IMR-90 (cell line): ENCODE measurements at regions not wholly inside any gene's neighbourhood (a gene's known extent, or its start where the extent isn't known, plus 50 kb on each side); places are given as distances from the start of the nearest gene placed in this dataset.

ENCODE experiments used
- ATAC-seq: fragments of 200-7000 bp; cut with Tn5 transposase; 2 replicates; pipeline ENCODE4 v1.9.1; 2020; ENCODE audit warnings: low read depth, mild to moderate bottlenecking, moderate library complexity
- BruUV-seq: library from RNA; stranded (reverse); fragments of 400-500 nt; replicated peaks from 2 replicates; lab custom pipeline; 2021; lab: Mats Ljungman, UMichigan
- CTCF ChIA-PET: fragments of 300-600 bp; formaldehyde crosslinking; extraction: SDS; loops from one replicate; lab custom pipeline; 2021; ENCODE audit warnings: antibody characterized with exemption; lab: Yijun Ruan, JAX
- POLR2A ChIA-PET: fragments of 300-600 bp; sonication (Branson Sonifier 250); formaldehyde crosslinking; loops from one replicate; lab custom pipeline; 2022; ENCODE audit warnings: antibody characterized with exemption; ENCODE audit not compliant: unreplicated experiment; lab: Charles Lee
- DNase-seq: peaks from one replicate; pipeline ENCODE4 v3.0.0; 2013
- H2AFZ ChIP-seq: replicated peaks from 2 replicates; pipeline ENCODE3; 2013; ENCODE audit warnings: low read length, mild to moderate bottlenecking; ENCODE audit not compliant: poor library complexity
- H2AK5ac ChIP-seq: 2 replicates; pipeline ENCODE4 v1.6.1; 2013; ENCODE audit warnings: low read depth, low read length, inconsistent platforms
- H2AK9ac ChIP-seq: replicated peaks from 2 replicates; pipeline ENCODE3; 2013; ENCODE audit warnings: mild to moderate bottlenecking, low read depth, low read length, moderate library complexity; ENCODE audit not compliant: poor library complexity
- H2BK120ac ChIP-seq: 2 replicates; pipeline ENCODE4 v1.6.1; 2013; ENCODE audit warnings: low read depth, low read length, inconsistent platforms
- H2BK15ac ChIP-seq: 3 replicates; pipeline ENCODE4 v1.6.1; 2013; ENCODE audit warnings: low read depth, low read length, inconsistent platforms
- H2BK20ac ChIP-seq: 2 replicates; pipeline ENCODE4 v1.6.1; 2013; ENCODE audit warnings: low read depth, mild to moderate bottlenecking, inconsistent platforms, low read length, moderate library complexity
- H2BK5ac ChIP-seq: 2 replicates; pipeline ENCODE4 v1.6.1; 2013; ENCODE audit warnings: mild to moderate bottlenecking, low read depth, low read length, inconsistent platforms; ENCODE audit not compliant: poor library complexity, severe bottlenecking
- H3K14ac ChIP-seq: replicated peaks from 2 replicates; pipeline ENCODE4 v1.6.1; 2013; ENCODE audit warnings: low read depth, low read length, inconsistent platforms
- H3K18ac ChIP-seq: 2 replicates; pipeline ENCODE4 v1.6.1; 2013; ENCODE audit warnings: low read depth, low read length, control low read depth
- H3K23ac ChIP-seq: 2 replicates; pipeline ENCODE4 v1.6.1; 2013; ENCODE audit warnings: low read depth, low read length, inconsistent platforms
- H3K27ac ChIP-seq: 2 replicates; pipeline ENCODE4 v1.5.1; 2013; ENCODE audit warnings: mild to moderate bottlenecking, control low read depth, low read length; ENCODE audit not compliant: insufficient read depth
- H3K27me3 ChIP-seq: 2 replicates; pipeline ENCODE4 v1.6.1; 2013; ENCODE audit warnings: low read length; ENCODE audit not compliant: control insufficient read depth, insufficient read depth
- H3K36me3 ChIP-seq: 2 replicates; pipeline ENCODE4 v1.6.1; 2013; ENCODE audit warnings: low read length, mixed read lengths; ENCODE audit not compliant: control insufficient read depth, insufficient read depth
- H3K4ac ChIP-seq: 2 replicates; pipeline ENCODE4 v1.6.1; 2013; ENCODE audit warnings: low read depth, low read length, inconsistent platforms
- H3K4me1 ChIP-seq: 2 replicates; pipeline ENCODE4 v1.6.1; 2013; ENCODE audit warnings: low read length, mixed read lengths; ENCODE audit not compliant: control insufficient read depth, insufficient read depth
- H3K4me2 ChIP-seq: 2 replicates; pipeline ENCODE4 v1.6.1; 2013; ENCODE audit warnings: low read depth, mild to moderate bottlenecking, control low read depth, low read length, moderate library complexity
- H3K4me3 ChIP-seq: 2 replicates; pipeline ENCODE4 v1.5.1; 2013; ENCODE audit warnings: low read depth, mild to moderate bottlenecking, control low read depth, low read length, moderate library complexity; ENCODE audit not compliant: insufficient read depth
- H3K56ac ChIP-seq: 2 replicates; pipeline ENCODE4 v1.6.1; 2013; ENCODE audit warnings: low read length, inconsistent platforms; ENCODE audit not compliant: insufficient read depth; ENCODE audit errors: extremely low read depth
- H3K79me1 ChIP-seq, 2 experiments: 2 replicates each; pipeline ENCODE4 v1.6.1; 2013; ENCODE audit warnings: low read length in 2 of 2, inconsistent platforms in 1 of 2, low read depth in 1 of 2
- H3K9ac ChIP-seq: 2 replicates; pipeline ENCODE4 v1.6.1; 2013; ENCODE audit warnings: low read depth, low read length, control low read depth
- H3K9me1 ChIP-seq: 2 replicates; pipeline ENCODE4 v1.6.1; 2013; ENCODE audit warnings: low read length, inconsistent platforms; ENCODE audit not compliant: insufficient read depth
- H3K9me3 ChIP-seq: 2 replicates; pipeline ENCODE4 v1.6.1; 2013; ENCODE audit warnings: low read length; ENCODE audit not compliant: control insufficient read depth, insufficient read depth
- H4K20me1 ChIP-seq: 2 replicates; pipeline ENCODE4 v1.6.1; 2013; ENCODE audit warnings: low read length, inconsistent platforms; ENCODE audit not compliant: insufficient read depth
- H4K5ac ChIP-seq: 2 replicates; pipeline ENCODE4 v1.6.1; 2013; ENCODE audit warnings: mild to moderate bottlenecking, low read depth, low read length, control low read depth
- H4K8ac ChIP-seq, 2 experiments: 2 replicates each; pipeline ENCODE4 v1.6.1; 2013; ENCODE audit warnings: low read depth in 2 of 2, low read length in 2 of 2, control low read depth in 1 of 2, inconsistent platforms in 1 of 2
- H4K91ac ChIP-seq: 2 replicates; pipeline ENCODE4 v1.6.1; 2013; ENCODE audit warnings: low read depth, low read length, inconsistent platforms; ENCODE audit not compliant: insufficient read depth
- BHLHE40 ChIP-seq: fragments of 150-350 bp; IDR thresholded peaks from 2 replicates; pipeline ENCODE4 v1.6.1; 2016; ENCODE audit warnings: mild to moderate bottlenecking, low read depth, low read length
- MAZ ChIP-seq: IDR thresholded peaks from 2 replicates; pipeline ENCODE4 v1.6.1; 2012; ENCODE audit warnings: low read depth, mild to moderate bottlenecking, low read length, improper control_type of control experiment, moderate library complexity, borderline replicate concordance
- NFE2L2 ChIP-seq: fragments of 150-350 bp; IDR thresholded peaks from 2 replicates; pipeline ENCODE4 v1.6.1; 2016; ENCODE audit warnings: low read depth, mild to moderate bottlenecking, low read length
- RCOR1 ChIP-seq: IDR thresholded peaks from 2 replicates; pipeline ENCODE4 v1.6.1; 2012; ENCODE audit warnings: mild to moderate bottlenecking, low read length, improper control_type of control experiment; ENCODE audit not compliant: insufficient replicate concordance
- RFX5 ChIP-seq: IDR thresholded peaks from 2 replicates; pipeline ENCODE4 v1.8.0; 2012; ENCODE audit warnings: low read depth, mild to moderate bottlenecking, low read length, moderate library complexity
- WGBS, 2 experiments: methylation state at CpG; one replicate each; pipeline versions ENCODE4 v1.1.5 to v1.1.7; 2013; ENCODE audit warnings: missing lambda C conversion rate in 2 of 2; ENCODE audit not compliant: insufficient read length in 1 of 2; ENCODE audit errors: extremely low coverage in 2 of 2; 5-methylcytosine and 5-hydroxymethylcytosine counted together
- dilution Hi-C: fragments of 300-500 bp; cut with HindIII; formaldehyde crosslinking; loops from one replicate; pipeline ENCODE4 v1.14.3; 2018; ENCODE audit warnings: low sequenced_read_pairs; ENCODE audit not compliant: unreplicated experiment
- in situ Hi-C: fragments of 300-500 bp; cut with MboI; formaldehyde crosslinking; loops from 3 replicates; pipeline ENCODE4 v1.14.3; 2019; ENCODE audit warnings: low sequenced_read_pairs, inconsistent platforms, mixed read lengths
- intact Hi-C: fragments of 100-400 bp; cut with micrococcal nuclease; formaldehyde crosslinking; loops from 2 replicates; pipeline ENCODE4 v1.10.0; 2022
- TF ChIP-seq, protein P1 (sequence below): fragments of 150-350 bp; IDR thresholded peaks from 2 replicates; pipeline ENCODE4 v1.6.1; 2017; ENCODE audit warnings: mild to moderate bottlenecking, antibody characterized with exemption, low read length, low read depth
- TF ChIP-seq, protein P2 (sequence below): conservative IDR thresholded peaks from 2 replicates; pipeline ENCODE4 v1.5.1; 2012; ENCODE audit warnings: mild to moderate bottlenecking, low read depth, low read length, improper control_type of control experiment
- TF ChIP-seq, protein P3 (sequence below): fragments of 150-350 bp; IDR thresholded peaks from 2 replicates; pipeline ENCODE4 v1.6.1; 2016; ENCODE audit warnings: low read depth, mild to moderate bottlenecking, low read length, moderate library complexity, borderline replicate concordance

DNA sequence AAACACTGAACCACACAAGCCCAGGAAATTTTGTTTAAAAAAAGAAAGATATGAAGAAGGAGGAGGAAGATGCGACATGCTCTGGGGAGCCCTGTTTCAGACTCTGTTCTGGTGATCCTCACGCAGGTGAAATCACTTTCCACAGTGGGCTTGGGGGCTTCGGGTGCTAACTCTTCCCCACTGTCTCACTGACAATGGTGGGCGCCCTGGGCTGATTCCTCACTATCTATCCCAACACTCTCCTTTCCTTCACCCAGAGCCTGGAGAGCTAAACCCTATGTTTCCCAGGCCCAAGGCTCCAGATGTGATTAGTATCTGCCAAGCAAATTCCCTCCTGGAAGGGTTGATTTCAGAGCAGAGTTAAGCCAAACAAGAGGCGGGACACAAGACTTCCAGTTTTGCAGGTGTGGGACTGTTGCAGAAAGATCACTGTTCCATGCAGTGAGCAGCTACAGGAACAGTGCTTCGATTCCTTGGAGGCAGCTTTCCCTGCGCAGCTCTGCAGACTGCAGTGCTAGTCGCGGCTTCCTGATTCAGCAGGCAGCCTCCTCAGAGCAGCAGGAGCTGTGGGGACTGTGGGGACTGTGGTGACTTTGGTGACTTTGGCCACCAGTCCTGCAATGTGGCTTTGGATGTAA, 168.3 kb downstream of the RHOU start:
- TF ChIP-seq MAZ, result no peak
- no peak for TF ChIP-seq RCOR1
- TF ChIP-seq, protein P1, sequence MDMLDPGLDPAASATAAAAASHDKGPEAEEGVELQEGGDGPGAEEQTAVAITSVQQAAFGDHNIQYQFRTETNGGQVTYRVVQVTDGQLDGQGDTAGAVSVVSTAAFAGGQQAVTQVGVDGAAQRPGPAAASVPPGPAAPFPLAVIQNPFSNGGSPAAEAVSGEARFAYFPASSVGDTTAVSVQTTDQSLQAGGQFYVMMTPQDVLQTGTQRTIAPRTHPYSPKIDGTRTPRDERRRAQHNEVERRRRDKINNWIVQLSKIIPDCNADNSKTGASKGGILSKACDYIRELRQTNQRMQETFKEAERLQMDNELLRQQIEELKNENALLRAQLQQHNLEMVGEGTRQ, result no peak
- no peak for TF ChIP-seq RFX5
- TF ChIP-seq, protein P2, sequence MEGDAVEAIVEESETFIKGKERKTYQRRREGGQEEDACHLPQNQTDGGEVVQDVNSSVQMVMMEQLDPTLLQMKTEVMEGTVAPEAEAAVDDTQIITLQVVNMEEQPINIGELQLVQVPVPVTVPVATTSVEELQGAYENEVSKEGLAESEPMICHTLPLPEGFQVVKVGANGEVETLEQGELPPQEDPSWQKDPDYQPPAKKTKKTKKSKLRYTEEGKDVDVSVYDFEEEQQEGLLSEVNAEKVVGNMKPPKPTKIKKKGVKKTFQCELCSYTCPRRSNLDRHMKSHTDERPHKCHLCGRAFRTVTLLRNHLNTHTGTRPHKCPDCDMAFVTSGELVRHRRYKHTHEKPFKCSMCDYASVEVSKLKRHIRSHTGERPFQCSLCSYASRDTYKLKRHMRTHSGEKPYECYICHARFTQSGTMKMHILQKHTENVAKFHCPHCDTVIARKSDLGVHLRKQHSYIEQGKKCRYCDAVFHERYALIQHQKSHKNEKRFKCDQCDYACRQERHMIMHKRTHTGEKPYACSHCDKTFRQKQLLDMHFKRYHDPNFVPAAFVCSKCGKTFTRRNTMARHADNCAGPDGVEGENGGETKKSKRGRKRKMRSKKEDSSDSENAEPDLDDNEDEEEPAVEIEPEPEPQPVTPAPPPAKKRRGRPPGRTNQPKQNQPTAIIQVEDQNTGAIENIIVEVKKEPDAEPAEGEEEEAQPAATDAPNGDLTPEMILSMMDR, result no peak
- TF ChIP-seq NFE2L2, result no peak
- TF ChIP-seq, protein P3, sequence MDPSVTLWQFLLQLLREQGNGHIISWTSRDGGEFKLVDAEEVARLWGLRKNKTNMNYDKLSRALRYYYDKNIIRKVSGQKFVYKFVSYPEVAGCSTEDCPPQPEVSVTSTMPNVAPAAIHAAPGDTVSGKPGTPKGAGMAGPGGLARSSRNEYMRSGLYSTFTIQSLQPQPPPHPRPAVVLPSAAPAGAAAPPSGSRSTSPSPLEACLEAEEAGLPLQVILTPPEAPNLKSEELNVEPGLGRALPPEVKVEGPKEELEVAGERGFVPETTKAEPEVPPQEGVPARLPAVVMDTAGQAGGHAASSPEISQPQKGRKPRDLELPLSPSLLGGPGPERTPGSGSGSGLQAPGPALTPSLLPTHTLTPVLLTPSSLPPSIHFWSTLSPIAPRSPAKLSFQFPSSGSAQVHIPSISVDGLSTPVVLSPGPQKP, result no peak
- TF ChIP-seq BHLHE40, result no peak
- peak overlapping the region; percentile 12 for H2BK5ac ChIP-seq
- H2AFZ ChIP-seq, result no peak overlapping the region
- H4K5ac ChIP-seq, result peak overlapping the region; percentile 10; the same call in 1 of the 2 replicates
- peak overlapping the region; percentile 74; the same call in 1 of the 2 replicates for H3K27ac ChIP-seq
- H3K9me1 ChIP-seq, result peaks cover 14% of the 10 kb centered on the region
- in situ Hi-C loops, result no loop called here
- peak overlapping the region; percentile 42 for H3K14ac ChIP-seq
- no peak for DNase-seq
- H3K79me1 ChIP-seq, result no peaks in the 10 kb centered on the region
- no peaks in the 10 kb centered on the region for H3K27me3 ChIP-seq
- H3K56ac ChIP-seq, result no peak overlapping the region; the same call in 1 of the 2 replicates
- H2BK20ac ChIP-seq, result peak overlapping the region; percentile 54
- H3K36me3 ChIP-seq, result no peaks in the 10 kb centered on the region
- peaks cover 4% of the 10 kb centered on the region; the same call in 1 of the 2 replicates for H4K20me1 ChIP-seq
- H3K18ac ChIP-seq, result peak overlapping the region; percentile 38; the same call in 1 of the 2 replicates
- H3K9me3 ChIP-seq, result no peaks in the 10 kb centered on the region
- peak overlapping the region; percentile 38; the same call in 1 of the 2 replicates for H3K4ac ChIP-seq
- 70% methylated on average over 3 of the region's 9 CpGs; no CpG with 5 or more reads in 1 of the 2 experiments for WGBS, 2 experiments
- H2BK15ac ChIP-seq, result peak overlapping the region; percentile 22; the same call in 2 of the 3 replicates
- BruUV-seq, result no TSS peak
- ChIA-PET POLR2A (no interaction called here), CTCF (no interaction called here)
- H3K23ac ChIP-seq, result no peak overlapping the region
- peaks cover 25% of the 10 kb centered on the region for H3K4me1 ChIP-seq
- peak overlapping the region; percentile 89 for H2AK5ac ChIP-seq
- no peak overlapping the region; the same call in 1 of the 2 replicates for H3K4me2 ChIP-seq
- peak overlapping the region; percentile 48 for H2AK9ac ChIP-seq
- dilution Hi-C loops, result no loop called here
- intact Hi-C loops, result loop anchor here (1.0 to 10.0 kb wide), 3 partner anchors 61 to 321 kb away; partner anchors contain the start of gene RHOU
- ATAC-seq, result no peak
- no peak overlapping the region for H3K4me3 ChIP-seq
- no peak overlapping the region for H3K9ac ChIP-seq
- peak overlapping the region; percentile 78 for H4K91ac ChIP-seq
- H4K8ac ChIP-seq, result peak overlapping the region in 1 of 2 experiments; percentile 68; a peak in 1 of 4 replicates
- peak overlapping the region; percentile 69 for H2BK120ac ChIP-seq
